Bone marrow (tissue), 2 donors: ENCODE measurements at regions not wholly inside any gene's neighbourhood (a gene's known extent, or its start where the extent isn't known, plus 50 kb on each side); places are given as distances from the start of the nearest gene placed in this dataset.
"Not testable (repeated sequence)": the region's sequence is repeated elsewhere in the genome, so short reads cannot be mapped to it uniquely, and the experiment has no call there.

Experiments
- DNase-seq, 2 donors: peaks; one replicate each; lab custom pipeline; 2025; lab: John Stamatoyannopoulos, UW

DNA sequence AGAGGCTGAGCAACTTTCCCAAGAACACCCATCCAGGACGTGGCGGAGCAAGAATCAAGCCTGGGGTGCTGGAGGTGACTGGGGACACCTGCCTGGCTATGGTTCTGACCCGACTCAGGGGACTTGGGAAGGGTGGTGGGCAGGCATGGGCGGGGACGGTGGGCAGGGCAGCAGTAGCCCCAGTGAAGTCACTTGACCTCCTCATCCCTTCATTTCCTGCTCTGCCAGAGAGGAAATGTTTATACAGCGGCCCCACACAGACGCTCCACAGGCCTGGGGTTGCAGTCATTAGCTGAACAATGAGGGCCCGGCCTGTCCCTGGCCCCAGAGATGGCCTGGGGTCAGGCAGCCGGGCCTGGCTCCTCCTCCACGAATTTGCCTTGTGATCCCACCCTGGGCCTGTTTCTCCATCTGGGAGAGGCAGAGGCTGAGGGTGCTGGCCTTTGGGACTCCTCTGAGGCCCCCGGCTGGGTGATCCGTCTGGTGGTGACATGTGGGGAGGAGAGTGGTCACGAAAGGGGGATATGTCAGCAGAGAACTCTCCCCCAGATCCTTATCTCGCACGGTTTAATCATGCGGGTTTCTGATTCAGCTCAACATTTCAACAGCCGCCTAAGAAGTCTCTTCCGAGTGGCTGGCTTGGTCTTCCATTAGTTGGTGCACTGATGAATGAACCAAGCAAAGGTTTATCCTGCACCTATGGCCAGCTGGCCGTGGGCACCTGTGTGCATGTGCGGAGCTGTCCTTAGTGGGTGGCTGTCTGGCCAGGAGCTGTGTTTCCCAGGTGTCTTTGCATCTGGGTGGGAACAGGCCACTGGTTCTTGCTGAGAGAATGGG lies 175.9 kb downstream of the IRF8 start:
- no peak for DNase-seq

DNA sequence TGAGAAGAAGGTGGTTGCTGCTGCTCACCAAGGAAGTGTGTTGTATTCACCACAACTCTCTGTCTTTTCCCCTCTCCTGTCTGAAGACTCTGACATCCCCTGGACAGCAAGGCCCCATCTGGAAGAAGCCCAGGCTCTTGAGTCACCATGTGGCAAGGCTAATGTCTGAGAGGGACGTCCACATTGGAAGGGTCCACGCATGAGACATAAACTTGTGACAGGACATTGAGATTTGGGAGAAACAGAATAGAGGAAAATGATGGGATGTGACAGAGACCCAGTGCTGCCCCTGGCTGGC lies 176.5 kb downstream of the IRF8 start:
- DNase-seq, result no peak

DNA sequence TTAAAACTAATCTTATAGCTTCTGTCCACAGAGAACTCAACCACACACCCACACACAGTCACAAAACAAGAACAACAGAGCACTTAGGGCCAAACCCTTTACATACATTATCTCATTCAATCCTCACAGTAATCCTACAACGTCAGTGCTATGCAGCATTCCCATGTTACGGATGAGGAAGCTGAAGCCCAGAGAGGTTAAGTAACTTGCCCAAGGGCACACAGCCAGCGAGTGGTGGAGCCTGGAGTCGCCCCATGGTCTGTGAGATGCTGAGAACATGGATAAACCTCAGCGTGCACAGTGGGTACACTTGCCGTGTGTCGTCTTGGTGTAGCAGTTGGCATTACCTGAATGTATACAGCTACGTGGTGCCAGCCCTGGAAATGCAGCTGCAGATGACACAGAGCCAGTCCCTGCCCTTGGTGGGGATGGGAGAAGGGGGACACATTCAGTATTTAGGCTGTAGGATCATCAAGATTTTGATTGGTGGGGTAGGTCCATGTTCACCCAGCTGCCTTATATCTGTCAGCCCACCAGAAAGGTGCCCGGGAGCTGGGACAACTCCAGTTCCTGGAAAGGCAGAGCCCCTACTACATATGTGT lies 177.0 kb downstream of the IRF8 start:
- DNase-seq, result no peak

DNA sequence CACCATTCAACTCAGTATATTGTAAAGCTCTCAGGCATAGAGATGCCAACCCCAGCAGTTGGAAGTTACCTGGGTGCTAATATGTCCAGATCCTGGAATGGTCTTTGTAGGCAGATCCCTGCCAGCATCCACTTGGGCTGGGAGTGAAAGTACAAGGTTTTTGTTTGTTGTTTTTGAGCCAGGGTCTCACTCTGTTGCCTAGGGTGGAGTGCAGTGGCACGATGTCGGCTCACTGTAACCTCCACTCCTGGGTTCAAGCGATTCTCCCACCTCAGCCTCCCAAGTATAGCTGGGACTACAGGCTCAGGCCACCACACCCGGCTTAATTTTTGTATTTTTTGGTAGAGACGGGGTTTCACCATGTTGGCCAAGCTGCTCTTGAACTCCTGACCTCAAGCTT lies 177.6 kb downstream of the IRF8 start:
- DNase-seq, result no peak

DNA sequence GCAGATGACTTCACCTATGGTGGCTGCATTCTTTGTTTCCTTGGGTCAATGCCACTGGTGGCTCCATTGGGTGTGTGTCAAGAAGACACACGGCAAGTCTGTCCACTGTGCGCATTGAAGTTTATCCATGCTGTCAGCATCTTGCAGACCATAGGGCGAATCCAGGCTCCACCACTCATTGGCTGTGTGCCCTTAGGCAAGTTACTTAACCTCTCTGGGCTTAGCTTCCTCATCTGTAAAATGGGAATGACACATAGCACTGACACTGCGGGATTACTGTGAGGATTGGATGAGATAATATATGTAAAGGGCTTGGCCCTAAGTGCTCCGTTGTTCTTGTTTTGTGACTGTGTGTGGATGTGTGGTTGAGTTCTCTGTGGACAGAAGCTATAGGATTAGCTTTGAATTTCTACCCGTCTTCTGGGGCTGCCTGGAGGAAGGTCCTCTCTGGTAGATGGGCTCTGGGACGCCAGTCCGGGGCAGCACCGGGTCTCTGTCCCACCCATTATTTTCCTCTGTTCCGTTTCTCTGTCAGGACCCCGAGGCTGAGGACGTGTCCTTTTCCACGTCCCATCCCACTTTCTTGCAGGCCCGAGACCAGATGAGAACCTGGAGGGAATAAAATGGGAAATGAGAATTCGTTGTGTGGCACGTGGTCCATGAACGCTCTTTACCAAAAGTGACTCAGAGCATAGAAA lies 178.4 kb downstream of the IRF8 start:
- no peak for DNase-seq

DNA sequence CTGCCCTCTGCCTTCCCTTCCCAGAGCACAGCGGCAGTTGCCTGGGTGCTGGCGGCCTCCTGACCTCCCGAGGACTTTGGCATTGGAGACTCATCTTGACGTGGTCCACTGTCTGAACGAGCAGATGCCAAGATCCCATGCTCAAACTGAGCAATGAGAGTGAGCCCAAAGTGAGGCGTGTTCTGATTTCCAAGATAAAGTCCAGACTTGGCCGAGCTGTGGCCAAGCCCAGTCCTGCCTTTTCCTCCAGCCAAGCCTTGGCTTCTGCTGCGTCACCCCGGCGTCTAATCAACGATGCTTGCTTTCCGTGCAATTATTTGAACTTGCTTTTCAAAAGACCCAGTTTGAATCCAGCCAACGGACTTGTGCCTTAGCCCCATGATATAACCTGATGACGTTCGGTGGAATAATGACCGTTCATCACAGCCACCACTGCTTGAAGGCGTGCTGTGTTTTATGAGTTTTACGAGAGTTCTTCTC lies 179.2 kb downstream of the IRF8 start:
- no peak for DNase-seq

DNA sequence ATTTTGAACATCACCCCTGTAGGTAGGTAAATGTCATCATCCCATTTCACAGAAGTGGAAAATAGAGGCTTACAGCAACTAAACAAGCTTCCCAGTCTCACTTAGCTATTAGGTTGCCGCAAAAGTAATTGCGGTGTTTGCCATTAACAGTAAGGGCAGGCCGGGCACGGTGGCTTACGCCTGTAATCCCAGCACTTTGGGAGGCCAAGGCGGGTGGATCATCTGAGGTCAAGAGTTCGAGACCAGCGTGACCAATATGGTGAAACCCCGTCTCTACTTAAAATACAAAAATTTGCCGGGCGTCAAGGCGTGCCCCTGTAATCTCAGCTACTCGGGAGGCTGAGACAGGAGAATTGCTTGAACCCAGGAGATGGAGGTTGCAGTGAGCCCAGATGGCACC lies 179.7 kb downstream of the IRF8 start:
- DNase-seq, result not testable (repeated sequence)

DNA sequence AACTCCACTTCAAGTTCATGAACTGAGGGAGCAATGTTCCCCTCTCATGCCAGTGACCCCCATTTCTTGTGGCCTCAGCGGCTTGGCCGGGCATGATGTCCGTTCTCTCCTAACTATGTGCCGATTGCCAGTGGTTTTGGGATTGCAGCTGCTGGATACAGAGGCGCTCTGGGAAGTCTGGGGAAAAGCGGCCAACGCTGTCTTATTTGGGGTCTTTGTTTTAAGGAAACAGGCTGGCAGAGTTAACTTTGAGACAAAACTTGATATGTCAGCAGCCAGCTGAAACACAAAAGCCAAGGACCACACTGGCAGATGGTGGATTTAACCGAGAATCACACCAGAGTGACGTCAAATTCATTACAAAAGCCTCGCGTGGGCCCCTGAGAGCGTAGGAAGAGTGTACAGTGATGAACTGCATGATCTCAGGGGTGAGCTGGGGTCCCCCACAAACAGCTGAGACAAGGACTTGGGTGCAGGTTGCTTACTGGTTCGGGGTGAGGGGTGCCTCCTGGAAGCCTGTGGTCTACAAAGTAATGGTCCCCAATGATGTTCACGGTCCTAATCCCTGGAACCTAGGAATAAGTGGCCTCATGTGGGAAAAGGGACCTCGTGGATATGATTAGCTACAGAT lies 180.4 kb downstream of the IRF8 start:
- DNase-seq, result no peak

DNA sequence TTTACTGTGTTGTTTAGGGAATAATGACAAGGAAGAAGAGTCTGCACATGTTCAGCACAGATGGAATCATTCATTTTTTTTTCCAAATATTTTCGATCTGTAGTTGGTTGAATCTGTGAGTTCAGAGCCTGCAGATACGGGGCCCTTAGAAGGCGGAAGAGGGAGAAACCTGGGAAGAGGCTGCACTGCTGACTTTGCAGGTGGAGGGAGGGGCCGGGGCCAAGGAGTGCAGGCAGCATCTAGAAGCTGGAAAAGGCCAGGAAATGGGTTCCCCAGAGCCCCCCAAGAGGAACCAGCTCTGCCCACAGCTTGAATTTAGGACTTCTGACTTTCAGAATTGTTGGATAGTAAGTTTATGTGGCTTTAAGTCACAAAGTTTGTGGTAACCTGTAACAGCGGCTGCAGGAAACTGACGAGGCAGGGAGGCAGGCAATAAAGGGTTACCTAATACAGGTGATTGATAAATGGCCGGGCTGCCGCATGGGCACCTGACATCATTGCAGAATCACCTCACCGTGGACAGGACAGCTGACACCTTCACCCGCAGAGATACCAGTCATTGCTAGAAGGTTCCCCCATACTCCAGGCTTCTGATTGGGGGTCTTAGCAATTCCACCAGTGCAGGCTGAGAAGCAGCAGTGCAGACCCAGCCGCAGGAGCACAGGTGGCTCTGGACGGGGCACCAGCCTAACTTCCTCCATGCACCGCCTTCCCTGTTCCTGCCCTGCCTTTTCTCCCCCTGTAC lies 181.3 kb downstream of the IRF8 start:
- no peak for DNase-seq

DNA sequence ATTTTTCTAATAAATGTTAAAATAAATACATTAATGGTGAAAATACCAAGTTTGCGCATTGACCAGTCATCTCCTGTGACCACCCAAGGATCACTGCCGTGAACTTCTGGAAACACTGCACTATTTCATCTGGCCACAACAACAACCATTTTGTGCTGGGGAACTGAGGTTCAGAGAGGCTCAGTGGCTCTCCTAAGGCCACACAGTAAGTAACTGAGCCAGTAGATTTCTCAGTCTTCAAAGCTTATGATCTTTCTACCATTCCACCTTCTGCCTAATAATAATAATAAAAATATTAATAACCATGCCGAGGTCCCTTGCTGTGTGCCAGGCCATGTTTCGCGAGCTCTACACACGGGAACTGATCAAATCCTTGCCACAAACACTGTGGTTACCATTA lies 182.0 kb downstream of the IRF8 start:
- DNase-seq, result no peak

DNA sequence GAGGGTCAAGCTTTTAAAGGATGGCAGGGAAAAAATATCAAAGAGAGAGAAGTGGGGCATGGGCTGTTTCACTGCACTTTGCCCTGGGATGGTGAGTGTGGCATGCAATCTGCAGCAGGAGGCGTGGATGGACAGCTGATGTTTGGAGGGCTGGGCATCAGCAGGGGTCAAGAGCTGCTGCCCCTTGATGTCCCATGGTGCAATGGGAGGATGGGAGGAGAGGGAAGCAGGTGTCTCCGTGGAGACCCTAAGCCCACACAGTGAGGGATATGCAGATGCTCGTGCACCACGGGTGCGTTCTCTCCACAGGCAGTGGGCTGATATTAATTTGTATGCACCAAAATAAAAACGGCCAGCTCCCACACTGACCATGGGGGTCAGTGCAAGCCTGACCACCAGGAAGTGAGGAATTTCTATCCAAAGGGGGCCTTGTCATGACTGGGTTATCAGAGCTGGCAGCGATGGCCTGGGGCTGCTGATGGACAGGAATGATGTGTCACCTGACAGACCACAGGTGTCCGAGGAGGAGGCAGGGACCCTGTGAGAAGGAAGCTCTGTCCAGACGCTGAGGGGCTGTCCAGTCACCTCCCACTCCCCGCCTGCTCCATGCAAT lies 183.6 kb downstream of the IRF8 start:
- DNase-seq, result no peak

DNA sequence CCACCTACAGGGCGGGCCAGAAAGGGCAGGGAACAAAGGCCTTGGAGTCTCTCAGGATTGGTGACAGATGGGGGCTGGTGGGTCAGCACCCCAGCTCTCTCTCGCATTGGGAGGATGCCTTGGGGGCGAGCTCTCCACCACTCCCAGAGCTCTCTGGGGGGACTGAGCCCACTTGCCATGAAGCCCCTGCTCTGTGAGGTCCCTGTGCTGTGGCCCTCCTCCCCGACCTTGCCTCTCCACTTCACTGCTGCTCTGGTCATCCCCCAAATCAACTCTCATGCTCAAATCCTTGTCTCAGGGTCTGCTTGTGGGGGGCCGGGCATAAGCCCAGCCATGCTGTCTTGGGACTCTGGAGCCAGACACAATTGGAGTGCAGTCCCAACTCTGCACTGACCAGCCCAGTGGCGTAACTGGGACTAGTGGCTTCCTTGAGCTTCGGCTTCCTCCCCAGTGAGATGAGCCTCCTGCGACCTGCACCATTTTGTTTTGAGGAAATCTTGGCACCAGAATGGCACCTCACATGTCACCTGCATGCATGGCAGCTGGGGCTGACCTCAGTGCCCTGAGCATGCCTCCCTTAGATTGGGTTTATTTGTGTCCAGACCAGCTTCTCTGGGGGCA lies 184.5 kb downstream of the IRF8 start:
- no peak for DNase-seq

DNA sequence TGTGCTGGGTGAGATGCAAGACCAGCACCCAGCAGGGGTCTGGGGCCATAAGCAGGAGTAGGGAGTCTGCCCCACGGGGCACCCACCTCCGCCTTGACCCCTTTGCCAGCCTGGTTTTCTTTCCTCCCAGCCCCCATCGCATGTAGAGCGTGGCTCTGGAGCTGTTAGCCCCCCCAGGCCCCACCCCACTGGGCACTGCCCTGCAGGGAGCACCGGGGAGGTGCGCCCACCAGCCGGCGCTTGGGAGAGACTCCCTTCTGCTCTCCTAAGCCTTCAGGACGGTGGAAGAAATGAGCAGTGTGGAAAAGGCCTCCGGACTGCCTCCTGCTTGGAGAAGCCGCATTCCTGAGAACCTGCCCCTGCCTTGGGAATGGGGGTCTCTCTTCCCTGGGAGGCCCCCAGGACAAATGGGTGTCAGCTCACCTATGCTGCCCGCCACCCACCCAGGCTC lies 186.2 kb downstream of the IRF8 start:
- no peak for DNase-seq

DNA sequence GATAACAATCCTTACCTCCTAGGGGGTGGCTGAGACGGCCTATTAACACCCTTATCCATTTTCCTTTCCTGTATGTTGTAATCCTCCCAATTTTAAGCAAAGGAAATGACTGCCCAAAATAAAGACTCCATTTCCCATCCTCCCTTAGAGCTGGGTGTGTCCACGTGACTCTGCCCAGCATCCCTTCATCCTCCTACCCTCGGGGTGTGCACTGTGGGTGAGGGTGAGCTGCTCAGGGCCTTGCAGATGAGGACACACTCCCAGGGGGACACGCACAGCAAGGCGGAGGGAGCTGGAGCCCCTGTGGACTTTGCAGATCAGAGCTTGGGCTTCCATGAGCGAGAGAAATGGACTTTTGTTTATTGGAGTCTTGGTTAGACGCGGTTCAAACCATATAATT lies 186.8 kb downstream of the IRF8 start:
- no peak for DNase-seq

DNA sequence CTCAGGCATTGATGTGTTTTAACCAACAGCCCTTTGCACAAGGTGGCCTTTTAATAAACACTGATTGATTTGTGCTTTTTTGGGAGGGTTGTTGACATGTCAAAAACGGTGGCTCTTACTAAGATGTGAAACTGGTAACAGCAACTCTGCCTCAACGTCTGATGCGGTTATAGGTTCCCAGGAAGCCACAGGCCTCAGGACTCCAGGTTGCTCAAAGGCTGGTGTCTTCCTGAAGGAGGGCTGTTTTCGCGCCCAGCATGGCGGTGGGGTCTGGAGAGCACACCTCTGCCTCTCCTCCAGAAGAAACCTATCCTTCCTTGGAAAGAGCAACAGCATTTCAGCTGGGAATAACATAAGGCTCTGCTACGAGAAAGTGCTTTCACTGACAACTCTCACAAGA lies 187.5 kb downstream of the IRF8 start:
- DNase-seq, result no peak

DNA sequence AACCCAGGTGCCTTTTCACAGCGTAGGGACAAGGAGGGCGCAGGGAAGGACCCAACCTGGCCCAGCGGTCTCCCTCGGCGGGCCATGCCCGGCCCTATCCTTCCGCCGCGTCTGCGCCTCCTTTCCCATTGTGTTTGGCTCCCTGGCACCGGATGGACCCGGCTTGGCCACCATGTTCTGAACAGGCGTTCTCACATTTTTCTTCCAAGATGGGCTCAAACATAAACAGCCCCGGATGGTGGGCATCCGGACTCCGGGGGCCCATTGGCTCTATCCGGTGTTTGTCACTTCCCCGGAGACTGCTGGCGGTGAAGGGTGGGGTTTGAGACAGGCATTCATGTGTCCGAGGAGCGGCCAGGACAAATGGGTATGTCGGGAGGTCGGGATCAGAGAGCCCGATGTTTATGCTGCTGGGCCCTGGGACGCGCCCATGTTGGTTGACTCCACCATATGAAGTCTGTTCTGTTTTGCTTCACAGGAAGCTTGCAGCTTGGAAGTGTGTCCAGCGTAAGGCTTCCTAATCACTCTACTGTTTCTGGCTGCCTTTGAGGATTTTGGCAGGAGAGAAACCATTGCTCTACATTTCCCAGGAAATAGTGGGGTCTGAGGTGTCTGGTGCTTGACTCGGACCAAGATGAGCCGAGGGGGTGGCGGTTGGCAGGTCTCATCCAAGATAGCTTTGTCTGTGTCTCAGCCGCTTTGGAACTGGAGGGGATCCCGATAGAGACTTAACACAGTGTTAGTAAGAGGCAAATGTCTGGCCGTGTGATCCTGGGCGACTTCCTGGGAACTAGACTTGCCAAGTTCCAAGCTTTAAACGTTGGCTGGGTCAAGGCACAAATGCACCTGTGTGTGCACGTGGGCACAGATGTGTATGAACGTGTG lies 188.3 kb downstream of the IRF8 start:
- no peak for DNase-seq

DNA sequence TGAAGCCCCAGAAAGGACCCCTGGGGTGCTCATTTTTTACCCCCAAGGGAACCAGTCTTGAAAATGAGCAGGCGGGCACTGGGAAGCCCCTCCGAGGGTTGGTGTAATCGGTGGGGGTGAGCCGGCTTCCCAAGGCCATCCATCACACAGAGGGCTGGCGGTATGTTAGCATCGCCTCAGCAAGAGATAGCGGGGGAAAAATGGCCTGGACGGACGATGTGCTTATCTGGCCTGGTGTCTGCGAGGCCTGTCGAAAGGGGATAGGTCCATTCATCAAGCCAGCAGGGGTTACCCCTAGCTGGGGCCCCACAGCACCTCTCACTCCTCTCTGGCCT lies 188.9 kb downstream of the IRF8 start:
- DNase-seq, result no peak

DNA sequence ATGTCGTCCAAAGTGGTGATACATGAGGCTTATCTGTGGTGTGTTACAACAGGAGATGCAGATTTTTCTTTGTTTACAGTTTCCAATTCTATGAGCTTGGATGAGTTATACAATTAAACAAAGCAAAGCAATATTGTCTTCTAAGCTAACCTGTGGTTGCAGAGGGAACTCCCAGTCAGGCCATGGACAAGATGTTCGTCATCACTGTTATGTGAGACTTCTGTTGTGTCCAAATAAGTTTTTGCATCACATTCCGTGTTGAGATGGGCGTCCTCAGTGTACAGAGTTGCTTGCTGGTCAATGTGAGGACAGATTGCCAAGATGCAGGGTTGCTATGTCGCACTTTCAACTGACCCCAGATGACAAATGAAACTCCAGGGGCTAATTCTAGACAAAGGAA lies 189.3 kb downstream of the IRF8 start:
- no peak for DNase-seq

DNA sequence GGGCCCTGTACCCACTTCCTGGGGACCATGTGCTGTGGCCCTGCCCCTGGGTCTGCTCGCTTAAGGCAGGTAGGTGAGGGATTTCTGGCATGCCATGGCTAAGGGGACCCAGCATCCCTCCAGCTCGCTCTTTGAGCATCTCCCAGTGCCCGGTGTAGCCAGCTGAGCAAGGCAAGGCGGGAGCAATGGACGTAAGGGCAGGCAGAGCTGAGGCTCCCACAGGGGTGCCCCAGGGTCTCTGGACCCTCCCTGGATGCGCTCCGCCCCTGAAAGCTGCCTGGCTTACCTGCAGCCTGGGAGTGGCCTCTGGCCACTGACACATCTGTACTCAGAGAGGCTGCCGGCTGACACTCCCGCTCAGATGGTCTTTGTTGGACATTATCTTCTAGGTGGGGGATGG lies 189.9 kb downstream of the IRF8 start:
- no peak for DNase-seq

DNA sequence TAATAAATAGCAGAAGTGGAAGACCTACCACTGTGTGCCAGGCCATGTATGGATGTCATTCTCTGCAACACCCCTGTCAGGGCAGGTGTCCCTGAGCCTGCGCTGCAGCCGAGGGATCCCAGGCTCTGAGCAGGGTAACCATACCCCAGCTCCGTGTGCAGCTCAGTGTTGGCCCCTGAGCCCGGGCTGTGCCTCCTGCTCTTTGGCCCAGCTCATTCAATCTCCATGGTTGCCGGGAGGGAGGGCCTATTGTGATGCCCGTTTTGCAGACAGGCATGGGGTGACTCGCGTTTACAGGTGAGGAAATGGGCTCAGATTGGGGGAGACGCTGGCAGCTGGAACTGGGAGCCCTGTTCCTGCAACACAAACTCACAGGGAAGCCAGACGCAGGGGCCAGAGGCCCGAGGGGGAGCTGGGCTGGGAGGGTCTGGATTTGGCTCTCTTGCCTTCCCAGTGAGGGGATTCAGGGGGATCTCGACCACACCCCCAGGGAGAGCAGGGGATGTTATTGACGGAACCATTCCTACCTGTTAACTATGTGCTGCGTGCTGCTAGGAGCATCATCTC lies 190.5 kb downstream of the IRF8 start:
- no peak for DNase-seq
